ENCODE measurements at regions not wholly inside any gene's neighbourhood (a gene's known extent, or its start where the extent isn't known, plus 50 kb on each side); places are given as distances from the start of the nearest gene placed in this dataset.

GRCh38 chr1:192927496-192927895, 118.7 kb downstream of the RGS2 start:
- DNase-seq (ENCODE audit: low spot score in 2 of 2, unreplicated experiment in 2 of 2): no peak
- Mint-ChIP-seq H3K27me3 (ENCODE audit: low read depth) (no peaks in the 10 kb centered on the region), H3K36me3 (peaks cover 2% of the 10 kb centered on the region), H3K4me1 (no peaks in the 10 kb centered on the region), H3K27ac (no peak overlapping the region), H3K4me3 (no peak overlapping the region), H3K9me3 (peaks cover 3% of the 10 kb centered on the region)
- no peak for TF ChIP-seq CTCF (IDR thresholded peaks at IDR 0.05; ENCODE audit: unreplicated experiment)

DNA sequence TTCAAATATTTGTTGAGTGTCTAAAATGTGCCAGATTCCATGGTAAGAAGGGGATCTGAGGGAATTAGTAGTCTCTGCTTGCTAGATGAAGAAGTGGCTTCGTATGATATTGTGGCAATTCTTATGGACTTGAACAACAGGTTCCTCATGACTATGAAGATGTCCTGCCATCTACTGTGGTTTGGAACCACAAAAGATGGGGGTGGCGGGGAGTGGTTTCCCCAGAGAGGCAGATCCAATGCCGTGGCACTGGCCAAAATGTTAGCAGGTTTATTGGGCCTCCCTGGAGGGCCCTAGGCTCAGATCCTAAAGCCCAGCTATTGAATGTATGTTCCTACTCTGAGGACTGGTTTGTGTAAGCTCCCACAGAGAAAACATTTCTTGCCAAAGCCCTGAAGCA, 120.8 kb downstream of the RGS2 start:
- Mint-ChIP-seq H3K27ac (no peak overlapping the region), H3K9me3 (peaks cover 3% of the 10 kb centered on the region), H3K4me1 (peaks cover 2% of the 10 kb centered on the region), H3K36me3 (peaks cover 2% of the 10 kb centered on the region), H3K27me3 (ENCODE audit: low read depth) (no peaks in the 10 kb centered on the region), H3K4me3 (no peak overlapping the region)
- DNase-seq (ENCODE audit: low spot score in 2 of 2, unreplicated experiment in 2 of 2): no peak
- no peak for TF ChIP-seq CTCF (IDR thresholded peaks at IDR 0.05; ENCODE audit: unreplicated experiment)

GRCh38 chr1:192933744-192934143, 124.9 kb downstream of the RGS2 start:
- Mint-ChIP-seq H3K4me3 (no peak overlapping the region), H3K4me1 (peaks cover 10% of the 10 kb centered on the region), H3K27ac (no peak overlapping the region)

DNA sequence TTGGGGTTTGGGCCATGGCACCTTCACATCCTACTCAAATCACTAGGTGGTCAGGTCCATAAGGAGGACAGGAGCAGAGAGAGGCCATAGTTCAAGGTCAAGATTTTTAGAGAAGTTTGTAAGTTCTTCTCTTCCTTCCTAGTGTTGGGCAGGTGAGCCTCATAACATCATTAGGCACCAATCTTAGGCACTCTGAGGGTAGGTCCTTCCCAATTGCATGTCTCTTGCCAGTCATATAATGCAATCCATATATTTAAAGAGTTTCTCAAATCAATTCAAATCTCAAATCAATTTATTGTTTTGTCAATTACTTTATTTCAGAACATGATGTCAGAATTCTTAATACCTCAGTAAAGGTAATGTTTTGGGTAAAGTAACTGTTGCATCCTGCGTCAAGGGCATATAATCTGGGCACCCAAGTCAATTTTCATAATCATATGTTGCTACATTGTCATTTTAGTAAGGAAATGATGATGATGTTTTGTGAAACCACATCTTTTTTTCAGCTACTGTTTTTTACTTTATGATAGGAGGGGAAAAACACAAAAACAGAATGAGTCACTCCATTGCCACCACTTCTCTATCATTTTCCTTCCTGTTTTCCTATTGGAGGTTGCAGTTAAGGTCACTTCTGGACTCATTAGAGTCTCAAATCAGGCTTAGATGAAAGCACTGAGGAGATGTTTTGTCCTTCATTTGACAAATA, 122.7 kb downstream of the UCHL5 start:
- Mint-ChIP-seq H3K27ac (no peak overlapping the region), H3K4me1 (peaks cover 17% of the 10 kb centered on the region), H3K4me3 (no peak overlapping the region), H3K36me3 (peaks cover 2% of the 10 kb centered on the region), H3K27me3 (ENCODE audit: low read depth) (no peaks in the 10 kb centered on the region), H3K9me3 (peaks cover 3% of the 10 kb centered on the region)
- DNase-seq (ENCODE audit: low spot score in 2 of 2, unreplicated experiment in 2 of 2): no peak
- no peak for TF ChIP-seq CTCF (IDR thresholded peaks at IDR 0.05; ENCODE audit: unreplicated experiment)

More at GRCh38 chr1:192933744-192934143, 124.9 kb downstream of the RGS2 start:
- DNase-seq (ENCODE audit: low spot score in 2 of 2, unreplicated experiment in 2 of 2): no peak
- peaks cover 3% of the 10 kb centered on the region for H3K9me3 Mint-ChIP-seq
- H3K27me3 Mint-ChIP-seq (ENCODE audit: low read depth): no peaks in the 10 kb centered on the region
- H3K36me3 Mint-ChIP-seq: peaks cover 2% of the 10 kb centered on the region
- no peak for TF ChIP-seq CTCF (IDR thresholded peaks at IDR 0.05; ENCODE audit: unreplicated experiment)

GRCh38 chr1:192937128-192937527, 122.0 kb downstream of the UCHL5 start:
- H3K27me3 Mint-ChIP-seq (ENCODE audit: low read depth): no peaks in the 10 kb centered on the region
- TF ChIP-seq CTCF (IDR thresholded peaks at IDR 0.05; ENCODE audit: unreplicated experiment): no peak
- no peak overlapping the region for H3K27ac Mint-ChIP-seq
- H3K4me1 Mint-ChIP-seq: peaks cover 17% of the 10 kb centered on the region
- H3K36me3 Mint-ChIP-seq: no peaks in the 10 kb centered on the region
- H3K9me3 Mint-ChIP-seq: no peaks in the 10 kb centered on the region
- no peak overlapping the region for H3K4me3 Mint-ChIP-seq
- no peak for DNase-seq (ENCODE audit: low spot score in 2 of 2, unreplicated experiment in 2 of 2)

Data from mesothelial cell of epicardium (in vitro differentiated cells).